Calu3 (cell line): ENCODE measurements at regions not wholly inside any gene's neighbourhood (a gene's known extent, or its start where the extent isn't known, plus 50 kb on each side); places are given as distances from the start of the nearest gene placed in this dataset.
A peak's percentile ranks its signal among the peaks of the same experiment; 100 is the strongest.

Experiments used
- BruUV-seq: library from RNA; stranded (reverse); fragments of 400-500 nt; replicated peaks from 2 replicates; lab custom pipeline; 2021; lab: Mats Ljungman, UMichigan
- CTCF ChIA-PET: fragments of 300-600 bp; sonication (Branson Sonifier 250); formaldehyde crosslinking; loops from one replicate; lab custom pipeline; 2022; ENCODE audit warnings: antibody characterized with exemption; lab: Charles Lee
- DNase-seq: peaks from one replicate; pipeline ENCODE4 v3.0.0; 2022
- H3K27ac Mint-ChIP-seq: one replicate; pipeline ENCODE4 v1.8.0; 2022; ENCODE audit warnings: mixed read lengths; ENCODE audit not compliant: unreplicated experiment
- H3K27me3 Mint-ChIP-seq: one replicate; pipeline ENCODE4 v1.8.0; 2022; ENCODE audit warnings: mixed read lengths; ENCODE audit not compliant: unreplicated experiment
- H3K36me3 Mint-ChIP-seq: one replicate; pipeline ENCODE4 v1.8.0; 2022; ENCODE audit warnings: mild to moderate bottlenecking, moderate library complexity, mixed read lengths; ENCODE audit not compliant: insufficient read depth, unreplicated experiment
- H3K4me1 Mint-ChIP-seq: one replicate; pipeline ENCODE4 v1.8.0; 2022; ENCODE audit warnings: mild to moderate bottlenecking, low read depth, mixed read lengths; ENCODE audit not compliant: unreplicated experiment
- H3K4me3 Mint-ChIP-seq: one replicate; pipeline ENCODE4 v1.8.0; 2022; ENCODE audit warnings: mild to moderate bottlenecking, low read depth, moderate library complexity, mixed read lengths; ENCODE audit not compliant: unreplicated experiment
- H3K9me3 Mint-ChIP-seq: one replicate; pipeline ENCODE4 v1.8.0; 2022; ENCODE audit warnings: low read depth, mixed read lengths; ENCODE audit not compliant: unreplicated experiment
- intact Hi-C: fragments of 100-400 bp; cut with micrococcal nuclease; formaldehyde crosslinking; loops from one replicate; pipeline ENCODE4 v1.10.0; 2022; ENCODE audit not compliant: unreplicated experiment
- TF ChIP-seq, protein P1 (sequence below): fragments of 200-600 bp; IDR thresholded peaks from one replicate; pipeline ENCODE4 v1.8.0; 2022; ENCODE audit warnings: antibody characterized with exemption; ENCODE audit not compliant: unreplicated experiment

GRCh38 chr2:224640679-224641078 is 55.5 kb upstream of the CUL3 start:
- Mint-ChIP-seq H3K4me1 (peaks cover 15% of the 10 kb centered on the region), H3K36me3 (no peaks in the 10 kb centered on the region), H3K27ac (no peak overlapping the region), H3K4me3 (no peak overlapping the region), H3K9me3 (no peaks in the 10 kb centered on the region), H3K27me3 (no peaks in the 10 kb centered on the region)
- TF ChIP-seq, protein P1, sequence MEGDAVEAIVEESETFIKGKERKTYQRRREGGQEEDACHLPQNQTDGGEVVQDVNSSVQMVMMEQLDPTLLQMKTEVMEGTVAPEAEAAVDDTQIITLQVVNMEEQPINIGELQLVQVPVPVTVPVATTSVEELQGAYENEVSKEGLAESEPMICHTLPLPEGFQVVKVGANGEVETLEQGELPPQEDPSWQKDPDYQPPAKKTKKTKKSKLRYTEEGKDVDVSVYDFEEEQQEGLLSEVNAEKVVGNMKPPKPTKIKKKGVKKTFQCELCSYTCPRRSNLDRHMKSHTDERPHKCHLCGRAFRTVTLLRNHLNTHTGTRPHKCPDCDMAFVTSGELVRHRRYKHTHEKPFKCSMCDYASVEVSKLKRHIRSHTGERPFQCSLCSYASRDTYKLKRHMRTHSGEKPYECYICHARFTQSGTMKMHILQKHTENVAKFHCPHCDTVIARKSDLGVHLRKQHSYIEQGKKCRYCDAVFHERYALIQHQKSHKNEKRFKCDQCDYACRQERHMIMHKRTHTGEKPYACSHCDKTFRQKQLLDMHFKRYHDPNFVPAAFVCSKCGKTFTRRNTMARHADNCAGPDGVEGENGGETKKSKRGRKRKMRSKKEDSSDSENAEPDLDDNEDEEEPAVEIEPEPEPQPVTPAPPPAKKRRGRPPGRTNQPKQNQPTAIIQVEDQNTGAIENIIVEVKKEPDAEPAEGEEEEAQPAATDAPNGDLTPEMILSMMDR: no peak
- DNase-seq: no peak
- CTCF ChIA-PET: no interaction called here
- intact Hi-C loops: loop anchor here (10.0 kb wide), 2 partner anchors 156 to 666 kb away; no protein-coding TSS in a partner anchor
- BruUV-seq: no TSS peak

DNA sequence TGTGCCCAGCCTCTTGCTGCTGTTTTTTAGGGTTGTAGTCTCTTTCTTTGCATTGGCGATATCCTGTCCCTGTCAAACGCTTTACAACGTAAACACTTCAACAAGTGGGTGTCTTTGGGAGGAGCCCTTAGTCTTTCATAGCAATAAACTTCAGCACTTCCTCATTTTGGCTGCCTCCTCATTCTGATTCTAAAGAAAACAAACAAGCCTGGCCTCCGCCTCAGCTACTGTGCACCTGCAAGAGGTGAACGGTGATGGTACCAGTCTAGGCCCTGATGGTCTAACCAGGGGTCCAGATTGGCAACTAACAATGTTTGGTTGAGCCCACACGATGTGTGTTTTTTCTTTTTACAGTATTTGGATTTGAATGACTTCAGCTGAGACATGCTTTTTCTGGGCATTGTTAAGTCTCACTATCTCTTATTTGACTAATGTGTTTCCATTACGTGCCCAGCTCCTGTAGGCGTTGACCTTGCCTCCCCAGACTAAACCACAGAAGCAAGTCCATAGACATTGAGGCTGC is 53.2 kb upstream of the CUL3 start:
- H3K4me3 Mint-ChIP-seq: no peak overlapping the region
- H3K4me1 Mint-ChIP-seq: peaks cover 8% of the 10 kb centered on the region

More for the DNA sequence above, 53.2 kb upstream of the CUL3 start:
- Mint-ChIP-seq H3K36me3 (no peaks in the 10 kb centered on the region), H3K9me3 (no peaks in the 10 kb centered on the region), H3K27ac (peak overlapping the region; percentile 19), H3K27me3 (no peaks in the 10 kb centered on the region)
- intact Hi-C loops: no loop called here
- BruUV-seq: no TSS peak
- no peak for DNase-seq
- TF ChIP-seq, protein P1: no peak
- CTCF ChIA-PET: no interaction called here
